SK-N-SH treated with all-trans-retinoic acid at 6 μM for 48 hours (cell line): ENCODE measurements at regions not wholly inside any gene's neighbourhood (a gene's known extent, or its start where the extent isn't known, plus 50 kb on each side); places are given as distances from the start of the nearest gene placed in this dataset.

Source experiments
- GLIS3 ChIP-seq: fragments of 250-450 bp; sonication (Bioruptor Pico); IDR thresholded peaks from 2 replicates; pipeline ENCODE4 v1.5.0; 2020; ENCODE audit warnings: mild to moderate bottlenecking, moderate library complexity
- PATZ1 ChIP-seq: fragments of 250-450 bp; sonication (Bioruptor Pico); IDR thresholded peaks from 2 replicates; pipeline ENCODE4 v1.8.0; 2020; ENCODE audit warnings: mild to moderate bottlenecking, moderate library complexity, borderline replicate concordance
- RARB ChIP-seq: fragments of 250-450 bp; sonication (Bioruptor Pico); IDR thresholded peaks from 2 replicates; pipeline ENCODE4 v1.8.0; 2021; ENCODE audit warnings: mild to moderate bottlenecking, moderate library complexity
- SNAI2 ChIP-seq: fragments of 250-450 bp; sonication (Bioruptor Pico); IDR thresholded peaks from 2 replicates; pipeline ENCODE4 v1.5.0; 2020; ENCODE audit warnings: mild to moderate bottlenecking, moderate library complexity
- TOX ChIP-seq: fragments of 250-450 bp; sonication (Bioruptor Pico); IDR thresholded peaks from 2 replicates; pipeline ENCODE4 v1.8.0; 2021; ENCODE audit warnings: mild to moderate bottlenecking, moderate library complexity, borderline replicate concordance
- ZFP3 ChIP-seq: fragments of 250-450 bp; sonication (Bioruptor Pico); IDR thresholded peaks from 2 replicates; pipeline ENCODE4 v1.5.0; 2020; ENCODE audit warnings: mild to moderate bottlenecking, moderate library complexity
- ZFP30 ChIP-seq: fragments of 450-650 bp; formaldehyde crosslinking; IDR thresholded peaks from 2 replicates; pipeline ENCODE4 v1.5.0; 2022; ENCODE audit warnings: mild to moderate bottlenecking, moderate library complexity
- ZNF8 ChIP-seq: fragments of 450-650 bp; formaldehyde crosslinking; IDR thresholded peaks from 2 replicates; pipeline ENCODE4 v1.5.0; 2020; ENCODE audit warnings: mild to moderate bottlenecking, moderate library complexity

GRCh38 chr19:28519952-28520861, 692.7 kb downstream of the UQCRFS1 start:
- TF ChIP-seq ZFP30 (CRISPR knock-in tag) (no peak), ZFP3 (no peak), SNAI2 (CRISPR knock-in tag) (no peak), PATZ1 (CRISPR knock-in tag) (no peak), RARB (CRISPR knock-in tag) (no peak), GLIS3 (CRISPR knock-in tag) (no peak), ZNF8 (CRISPR knock-in tag) (no peak), TOX (CRISPR knock-in tag) (no peak)
